IPS-15b (cell line): ENCODE measurements at regions not wholly inside any gene's neighbourhood (a gene's known extent, or its start where the extent isn't known, plus 50 kb on each side); places are given as distances from the start of the nearest gene placed in this dataset.
"Not testable (repeated sequence)": the region's sequence is repeated elsewhere in the genome, so short reads cannot be mapped to it uniquely, and the experiment has no call there.

Source experiments
- H3K27me3 ChIP-seq: one replicate; pipeline ENCODE4 v1.6.1; 2013; ENCODE audit warnings: low read length; ENCODE audit not compliant: control insufficient read depth, insufficient read depth
- H3K36me3 ChIP-seq: one replicate; pipeline ENCODE4 v1.6.1; 2013; ENCODE audit warnings: low read length; ENCODE audit not compliant: control insufficient read depth, insufficient read depth
- H3K4me1 ChIP-seq: one replicate; pipeline ENCODE4 v1.6.1; 2013; ENCODE audit warnings: mild to moderate bottlenecking, low read length; ENCODE audit not compliant: control insufficient read depth, insufficient read depth
- H3K4me3 ChIP-seq: one replicate; pipeline ENCODE4 v1.5.1; 2013; ENCODE audit warnings: low read depth, low read length
- H3K9ac ChIP-seq: one replicate; pipeline ENCODE4 v1.6.1; 2013; ENCODE audit warnings: low read depth, mild to moderate bottlenecking, low read length
- H3K9me3 ChIP-seq: one replicate; pipeline ENCODE4 v1.6.1; 2013; ENCODE audit warnings: mild to moderate bottlenecking, low read length; ENCODE audit not compliant: control insufficient read depth, insufficient read depth

- H3K4me3 ChIP-seq, H3K9me3 ChIP-seq, H3K9ac ChIP-seq, H3K36me3 ChIP-seq, H3K4me1 ChIP-seq, H3K27me3 ChIP-seq: not testable (repeated sequence)
These were observed 244.7 kb downstream of the NEBL start for GRCh38 chr10:20652424-20652823.

GRCh38 chr10:20648263-20648874 lies 248.7 kb downstream of the NEBL start:
- no peaks in the 10 kb centered on the region for H3K4me1 ChIP-seq
- no peaks in the 10 kb centered on the region for H3K27me3 ChIP-seq
- no peak overlapping the region for H3K9ac ChIP-seq
- H3K9me3 ChIP-seq = no peaks in the 10 kb centered on the region
- no peak overlapping the region for H3K4me3 ChIP-seq
- no peaks in the 10 kb centered on the region for H3K36me3 ChIP-seq

- Histone ChIP-seq H3K4me3 (no peak overlapping the region), H3K9ac (no peak overlapping the region), H3K4me1 (no peaks in the 10 kb centered on the region), H3K36me3 (no peaks in the 10 kb centered on the region), H3K9me3 (no peaks in the 10 kb centered on the region), H3K27me3 (no peaks in the 10 kb centered on the region)
These were observed 249.4 kb downstream of the NEBL start for GRCh38 chr10:20647756-20648155.

- Histone ChIP-seq H3K9ac (no peak overlapping the region), H3K36me3 (no peaks in the 10 kb centered on the region), H3K27me3 (no peaks in the 10 kb centered on the region), H3K4me1 (no peaks in the 10 kb centered on the region), H3K4me3 (no peak overlapping the region), H3K9me3 (no peaks in the 10 kb centered on the region)
These were observed 252.7 kb downstream of the NEBL start for GRCh38 chr10:20644421-20644820.

- H3K27me3 ChIP-seq = no peaks in the 10 kb centered on the region
- H3K9ac ChIP-seq = no peak overlapping the region
- no peaks in the 10 kb centered on the region for H3K4me1 ChIP-seq
- no peak overlapping the region for H3K4me3 ChIP-seq
- H3K36me3 ChIP-seq = no peaks in the 10 kb centered on the region
- no peaks in the 10 kb centered on the region for H3K9me3 ChIP-seq
These were observed 255.5 kb downstream of the NEBL start for GRCh38 chr10:20641605-20642004.

- H3K4me3 ChIP-seq = no peak overlapping the region
- peaks cover 5% of the 10 kb centered on the region for H3K4me1 ChIP-seq
- H3K9me3 ChIP-seq = no peaks in the 10 kb centered on the region
- H3K27me3 ChIP-seq = no peaks in the 10 kb centered on the region
- no peaks in the 10 kb centered on the region for H3K36me3 ChIP-seq
- H3K9ac ChIP-seq = no peak overlapping the region
These were observed 261.5 kb downstream of the NEBL start for GRCh38 chr10:20635570-20635969.

- no peak overlapping the region for H3K4me3 ChIP-seq
- no peaks in the 10 kb centered on the region for H3K27me3 ChIP-seq
- no peaks in the 10 kb centered on the region for H3K9me3 ChIP-seq
- H3K4me1 ChIP-seq = peaks cover 5% of the 10 kb centered on the region
- no peaks in the 10 kb centered on the region for H3K36me3 ChIP-seq
- H3K9ac ChIP-seq = no peak overlapping the region
These were observed 262.3 kb downstream of the NEBL start for GRCh38 chr10:20634839-20635238.

GRCh38 chr10:20633714-20634113 lies 263.4 kb downstream of the NEBL start:
- no peaks in the 10 kb centered on the region for H3K27me3 ChIP-seq
- peaks cover 5% of the 10 kb centered on the region for H3K4me1 ChIP-seq
- H3K9ac ChIP-seq = no peak overlapping the region
- H3K4me3 ChIP-seq = no peak overlapping the region
- H3K9me3 ChIP-seq = no peaks in the 10 kb centered on the region
- H3K36me3 ChIP-seq = no peaks in the 10 kb centered on the region

GRCh38 chr10:20632696-20633095 lies 264.4 kb downstream of the NEBL start:
- Histone ChIP-seq H3K4me3 (no peak overlapping the region), H3K27me3 (no peaks in the 10 kb centered on the region), H3K9me3 (no peaks in the 10 kb centered on the region), H3K9ac (no peak overlapping the region), H3K4me1 (peaks cover 5% of the 10 kb centered on the region), H3K36me3 (no peaks in the 10 kb centered on the region)

- Histone ChIP-seq H3K27me3 (no peaks in the 10 kb centered on the region), H3K4me1 (peaks cover 5% of the 10 kb centered on the region), H3K4me3 (no peak overlapping the region), H3K36me3 (no peaks in the 10 kb centered on the region), H3K9me3 (no peaks in the 10 kb centered on the region), H3K9ac (no peak overlapping the region)
These were observed 265.9 kb downstream of the NEBL start for GRCh38 chr10:20631229-20631628.

GRCh38 chr10:20630092-20630643 lies 266.9 kb downstream of the NEBL start:
- Histone ChIP-seq H3K9me3 (no peaks in the 10 kb centered on the region), H3K4me1 (peaks cover 5% of the 10 kb centered on the region), H3K9ac (no peak overlapping the region), H3K36me3 (no peaks in the 10 kb centered on the region), H3K27me3 (no peaks in the 10 kb centered on the region), H3K4me3 (no peak overlapping the region)

GRCh38 chr10:20627946-20628507 lies 269.1 kb downstream of the NEBL start:
- H3K27me3 ChIP-seq = no peaks in the 10 kb centered on the region
- no peaks in the 10 kb centered on the region for H3K4me1 ChIP-seq
- no peaks in the 10 kb centered on the region for H3K9me3 ChIP-seq
- no peaks in the 10 kb centered on the region for H3K36me3 ChIP-seq
- no peak overlapping the region for H3K4me3 ChIP-seq
- H3K9ac ChIP-seq = no peak overlapping the region
